B cell (primary cell): ENCODE measurements at regions not wholly inside any gene's neighbourhood (a gene's known extent, or its start where the extent isn't known, plus 50 kb on each side); places are given as distances from the start of the nearest gene placed in this dataset.

Experiments used
- ATAC-seq: fragments of 200-7000 bp; cut with Tn5 transposase; one replicate; pipeline ENCODE4 v1.10.0; 2021; ENCODE audit warnings: low read depth, mild to moderate bottlenecking, moderate number of reproducible peaks, moderate library complexity
- CTCF ChIA-PET: fragments of 350-600 bp; sonication (Branson Sonifier 250); formaldehyde crosslinking; loops from one replicate; lab custom pipeline; 2021; ENCODE audit warnings: antibody characterized with exemption, inconsistent platforms; lab: Charles Lee
- POLR2A ChIA-PET: fragments of 350-600 bp; sonication (Branson Sonifier 250); formaldehyde crosslinking; loops from one replicate; lab custom pipeline; 2021; ENCODE audit warnings: antibody characterized with exemption; lab: Charles Lee
- DNase-seq: peaks from one replicate; pipeline ENCODE4 v3.0.0; 2013
- H2AFZ ChIP-seq: 2 replicates; pipeline ENCODE4 v1.6.1; 2012; ENCODE audit warnings: mild to moderate bottlenecking, low read depth, low read length; ENCODE audit not compliant: insufficient read depth, poor library complexity, severe bottlenecking
- H3K27ac ChIP-seq, 2 donors: 1 replicate in 1 of 2; 2 replicates in 1 of 2; pipeline ENCODE4 v1.5.1; 2012 to 2013; ENCODE audit warnings: low read length in 2 of 2, mild to moderate bottlenecking in 2 of 2, moderate library complexity in 1 of 2
- H3K27me3 ChIP-seq, 4 experiments: fragments of 200-600 bp in 1 of 4; sonication (generic) in 1 of 4; replicated peaks in 1 of 4; 1 replicate in 2 of 4; 2 replicates in 2 of 4; pipeline versions ENCODE4 v1.6.1 to v1.7.0; 2013 to 2016; ENCODE audit warnings: low read length in 3 of 4, mild to moderate bottlenecking in 2 of 4, mixed read lengths in 1 of 4, moderate library complexity in 1 of 4; ENCODE audit not compliant: insufficient read depth in 4 of 4, control insufficient read depth in 3 of 4; ENCODE audit errors: control extremely low read depth in 1 of 4
- H3K36me3 ChIP-seq, 2 experiments: replicated peaks in 1 of 2; 1 replicate in 1 of 2; 2 replicates in 1 of 2; pipeline versions ENCODE4 v1.6.1 to v1.7.1; 2013; ENCODE audit warnings: low read length in 1 of 2; ENCODE audit not compliant: insufficient read depth in 2 of 2, control insufficient read depth in 1 of 2; ENCODE audit errors: control extremely low read depth in 1 of 2, extremely low read depth in 1 of 2
- H3K4me1 ChIP-seq, 2 donors: fragments of 200-600 bp in 1 of 2; sonication (generic) in 1 of 2; 1 replicate in 1 of 2; 2 replicates in 1 of 2; pipeline versions ENCODE4 v1.5.1 to v1.6.1; 2013 to 2017; ENCODE audit warnings: low read length in 2 of 2; ENCODE audit not compliant: control insufficient read depth in 2 of 2, insufficient read depth in 2 of 2
- H3K4me2 ChIP-seq: replicated peaks from 2 replicates; pipeline ENCODE3; 2012; ENCODE audit warnings: mild to moderate bottlenecking, low read depth, low read length; ENCODE audit not compliant: poor library complexity, severe bottlenecking
- H3K4me3 ChIP-seq, 5 experiments: fragments of 200-600 bp in 1 of 5; sonication (generic) in 1 of 5; 1 replicate in 3 of 5; 2 replicates in 2 of 5; pipeline versions ENCODE4 v1.5.1 to v1.7.0; 2011 to 2016; ENCODE audit warnings: low read length in 4 of 5, mild to moderate bottlenecking in 4 of 5, low read depth in 2 of 5, control low read depth in 1 of 5, moderate library complexity in 1 of 5; ENCODE audit not compliant: insufficient read depth in 1 of 5; ENCODE audit errors: control extremely low read depth in 1 of 5, extremely low read depth in 1 of 5
- H3K79me2 ChIP-seq: fragments of 200-600 bp; sonication (generic); one replicate; pipeline ENCODE4 v1.6.0; 2016; ENCODE audit warnings: low read length; ENCODE audit not compliant: control insufficient read depth, insufficient read depth
- H3K9ac ChIP-seq: fragments of 200-600 bp; sonication (generic); 2 replicates; pipeline ENCODE4 v1.6.1; 2017; ENCODE audit warnings: mild to moderate bottlenecking, low read length, moderate library complexity
- H3K9me3 ChIP-seq, 3 donors: one replicate each; pipeline versions ENCODE4 v1.6.1 to v1.7.1; 2013; ENCODE audit warnings: low read length in 2 of 3; ENCODE audit not compliant: control insufficient read depth in 2 of 3, insufficient read depth in 1 of 3; ENCODE audit errors: control extremely low read depth in 1 of 3
- H4K20me1 ChIP-seq: 2 replicates; pipeline ENCODE4 v1.6.0; 2012; ENCODE audit warnings: mild to moderate bottlenecking, low read length; ENCODE audit not compliant: insufficient read depth, control insufficient read depth, poor library complexity, severe bottlenecking
- H3K27ac Mint-ChIP-seq: one replicate; pipeline ENCODE4 v1.8.0; 2021; ENCODE audit warnings: mixed read lengths
- H3K27me3 Mint-ChIP-seq: one replicate; pipeline ENCODE4 v1.8.0; 2021; ENCODE audit warnings: mixed read lengths
- H3K4me1 Mint-ChIP-seq: one replicate; pipeline ENCODE4 v1.8.0; 2021; ENCODE audit warnings: mixed read lengths
- H3K4me3 Mint-ChIP-seq: one replicate; pipeline ENCODE4 v1.8.0; 2021; ENCODE audit warnings: mixed read lengths
- H3K9me3 Mint-ChIP-seq: one replicate; pipeline ENCODE4 v1.8.0; 2022; ENCODE audit warnings: mixed read lengths; ENCODE audit not compliant: insufficient read depth
- EZH2 ChIP-seq: IDR thresholded peaks from 2 replicates; pipeline ENCODE4 v1.6.1; 2012; ENCODE audit warnings: borderline replicate concordance, low read depth, mild to moderate bottlenecking, moderate library complexity, low read length; ENCODE audit not compliant: insufficient read depth, poor library complexity, severe bottlenecking
- WGBS: methylation state at CpG from one replicate; pipeline ENCODE4 v1.1.5; 2013; ENCODE audit warnings: missing lambda C conversion rate; ENCODE audit not compliant: insufficient coverage; 5-methylcytosine and 5-hydroxymethylcytosine counted together
- intact Hi-C: fragments of 100-400 bp; cut with micrococcal nuclease; formaldehyde crosslinking; loops from one replicate; pipeline ENCODE4 v1.10.0; 2022
- TF ChIP-seq, protein P1 (sequence below): fragments of 200-600 bp; IDR thresholded peaks from one replicate; pipeline ENCODE4 v1.8.0; 2022; ENCODE audit warnings: antibody characterized with exemption, mild to moderate bottlenecking

DNA sequence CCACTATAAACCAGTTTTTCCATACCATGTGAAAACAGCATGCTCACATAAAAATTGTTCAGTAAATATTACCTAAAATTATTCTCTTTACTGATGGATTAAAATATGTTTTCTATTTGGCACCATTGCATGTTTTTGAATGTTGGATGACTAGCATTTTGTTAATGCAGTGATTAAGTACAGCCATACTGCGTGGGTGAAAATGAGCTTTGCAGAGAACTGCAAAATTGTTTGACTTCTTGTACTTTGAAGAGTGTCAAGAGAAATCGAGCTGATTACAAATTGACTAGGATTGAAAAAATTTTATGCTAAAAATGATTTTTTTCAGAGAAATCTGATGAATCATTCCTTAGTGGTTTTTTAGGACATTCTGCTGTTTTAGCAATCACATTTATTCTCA is 452.9 kb downstream of the RPL10L start:
- H3K4me2 ChIP-seq: no peak overlapping the region
- TF ChIP-seq EZH2: no peak
- TF ChIP-seq, protein P1, sequence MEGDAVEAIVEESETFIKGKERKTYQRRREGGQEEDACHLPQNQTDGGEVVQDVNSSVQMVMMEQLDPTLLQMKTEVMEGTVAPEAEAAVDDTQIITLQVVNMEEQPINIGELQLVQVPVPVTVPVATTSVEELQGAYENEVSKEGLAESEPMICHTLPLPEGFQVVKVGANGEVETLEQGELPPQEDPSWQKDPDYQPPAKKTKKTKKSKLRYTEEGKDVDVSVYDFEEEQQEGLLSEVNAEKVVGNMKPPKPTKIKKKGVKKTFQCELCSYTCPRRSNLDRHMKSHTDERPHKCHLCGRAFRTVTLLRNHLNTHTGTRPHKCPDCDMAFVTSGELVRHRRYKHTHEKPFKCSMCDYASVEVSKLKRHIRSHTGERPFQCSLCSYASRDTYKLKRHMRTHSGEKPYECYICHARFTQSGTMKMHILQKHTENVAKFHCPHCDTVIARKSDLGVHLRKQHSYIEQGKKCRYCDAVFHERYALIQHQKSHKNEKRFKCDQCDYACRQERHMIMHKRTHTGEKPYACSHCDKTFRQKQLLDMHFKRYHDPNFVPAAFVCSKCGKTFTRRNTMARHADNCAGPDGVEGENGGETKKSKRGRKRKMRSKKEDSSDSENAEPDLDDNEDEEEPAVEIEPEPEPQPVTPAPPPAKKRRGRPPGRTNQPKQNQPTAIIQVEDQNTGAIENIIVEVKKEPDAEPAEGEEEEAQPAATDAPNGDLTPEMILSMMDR: no peak
- intact Hi-C loops: no loop called here
- ChIA-PET POLR2A (no interaction called here), CTCF (no interaction called here)
- Mint-ChIP-seq H3K9me3 (peaks cover 4% of the 10 kb centered on the region), H3K27ac (no peak overlapping the region), H3K4me3 (no peak overlapping the region), H3K27me3 (no peaks in the 10 kb centered on the region), H3K4me1 (no peaks in the 10 kb centered on the region)
- H3K9ac ChIP-seq: no peak overlapping the region
- H3K27ac ChIP-seq: no peak overlapping the region
- H3K9me3 ChIP-seq: no peaks in the 10 kb centered on the region
- no peaks in the 10 kb centered on the region for H3K27me3 ChIP-seq
- no peak for DNase-seq
- H3K36me3 ChIP-seq: no peaks in the 10 kb centered on the region
- no peaks in the 10 kb centered on the region for H3K79me2 ChIP-seq
- no peak overlapping the region for H3K4me3 ChIP-seq
- no peak for ATAC-seq
- H3K4me1 ChIP-seq: no peaks in the 10 kb centered on the region
- no peaks in the 10 kb centered on the region for H4K20me1 ChIP-seq
- no peak overlapping the region for H2AFZ ChIP-seq
- WGBS: 74% methylated on average over 2 of the region's 2 CpGs

DNA sequence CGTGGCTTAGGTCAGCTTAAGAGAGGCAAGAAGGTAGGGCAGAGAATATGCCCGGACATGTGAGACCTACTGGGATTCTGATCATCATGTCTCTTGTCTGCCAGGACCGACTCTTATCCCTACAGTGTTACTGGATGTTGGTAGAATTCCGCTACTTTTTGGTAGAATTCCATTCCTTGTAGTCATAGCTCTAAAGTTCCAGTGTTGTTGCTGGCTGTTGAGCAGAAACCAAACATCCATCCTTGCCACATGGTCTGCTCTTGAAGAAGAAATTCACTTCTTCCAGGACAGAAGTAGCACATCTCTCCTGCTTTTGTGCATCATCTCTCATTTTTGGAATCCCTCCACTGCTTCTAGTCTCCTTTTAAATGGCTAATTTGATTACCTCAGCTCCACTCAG is 453.7 kb downstream of the RPL10L start:
- Mint-ChIP-seq H3K27me3 (no peaks in the 10 kb centered on the region), H3K27ac (no peak overlapping the region), H3K4me1 (no peaks in the 10 kb centered on the region), H3K4me3 (no peak overlapping the region), H3K9me3 (peaks cover 4% of the 10 kb centered on the region)
- Histone ChIP-seq H3K4me3 (no peak overlapping the region), H3K9me3 (no peaks in the 10 kb centered on the region), H3K9ac (no peak overlapping the region), H3K4me2 (no peak overlapping the region), H3K79me2 (no peaks in the 10 kb centered on the region), H3K4me1 (no peaks in the 10 kb centered on the region), H4K20me1 (no peaks in the 10 kb centered on the region), H2AFZ (no peak overlapping the region), H3K36me3 (no peaks in the 10 kb centered on the region), H3K27me3 (no peaks in the 10 kb centered on the region), H3K27ac (no peak overlapping the region)
- intact Hi-C loops: no loop called here
- TF ChIP-seq, protein P1: no peak
- TF ChIP-seq EZH2: no peak
- ATAC-seq (no peak), DNase-seq (no peak)
- POLR2A ChIA-PET: no interaction called here
- CTCF ChIA-PET: no interaction called here
- 81% methylated on average over 4 of the region's 4 CpGs for WGBS
